ENCODE measurements at regions not wholly inside any gene's neighbourhood (a gene's known extent, or its start where the extent isn't known, plus 50 kb on each side); places are given as distances from the start of the nearest gene placed in this dataset.
"Not testable (repeated sequence)": the region's sequence is repeated elsewhere in the genome, so short reads cannot be mapped to it uniquely, and the experiment has no call there.

- H3K4me3 ChIP-seq; ATAC-seq; H3K36me3 ChIP-seq (ENCODE audit: low read depth); intact Hi-C loops (cut with DNase I, micrococcal nuclease); DNase-seq; H3K4me1 ChIP-seq (ENCODE audit: low read depth); H3K9me3 ChIP-seq: not testable (repeated sequence)
These were observed 63.3 kb upstream of the CEP78 start for GRCh38 chr9:78172610-78173009.

- no peaks in the 10 kb centered on the region for H3K4me1 ChIP-seq (ENCODE audit: low read depth)
- no peaks in the 10 kb centered on the region for H3K36me3 ChIP-seq (ENCODE audit: low read depth)
- DNase-seq (no peak), ATAC-seq (no peak)
- no peak for TF ChIP-seq CTCF (IDR thresholded peaks at IDR 0.05)
- intact Hi-C loops (cut with DNase I, micrococcal nuclease): no loop called here
- peaks cover 5% of the 10 kb centered on the region for H3K9me3 ChIP-seq
- no peak overlapping the region for H3K4me3 ChIP-seq
These were observed 64.2 kb upstream of the CEP78 start for GRCh38 chr9:78171651-78172050.

- H3K4me1 ChIP-seq (ENCODE audit: low read depth): no peaks in the 10 kb centered on the region
- H3K4me3 ChIP-seq: no peak overlapping the region
- peaks cover 5% of the 10 kb centered on the region for H3K9me3 ChIP-seq
- TF ChIP-seq CTCF (IDR thresholded peaks at IDR 0.05): no peak
- no peak for DNase-seq
- intact Hi-C loops (cut with DNase I, micrococcal nuclease): no loop called here
- ATAC-seq: no peak
- H3K36me3 ChIP-seq (ENCODE audit: low read depth): no peaks in the 10 kb centered on the region
These were observed 66.8 kb upstream of the CEP78 start for GRCh38 chr9:78169125-78169524.

- Histone ChIP-seq H3K4me3 (no peak overlapping the region), H3K36me3 (ENCODE audit: low read depth) (no peaks in the 10 kb centered on the region), H3K4me1 (ENCODE audit: low read depth) (no peaks in the 10 kb centered on the region), H3K9me3 (peaks cover 3% of the 10 kb centered on the region)
- intact Hi-C loops (cut with DNase I, micrococcal nuclease): no loop called here
- TF ChIP-seq CTCF (IDR thresholded peaks at IDR 0.05): no peak
- DNase-seq: peak in 1 of 3 donors; percentile 40
- ATAC-seq: peak; percentile 90
These were observed 68.5 kb upstream of the CEP78 start for GRCh38 chr9:78167356-78167755.

- Histone ChIP-seq H3K4me1 (ENCODE audit: low read depth) (no peaks in the 10 kb centered on the region), H3K4me3 (no peak overlapping the region), H3K9me3 (peaks cover 3% of the 10 kb centered on the region), H3K36me3 (ENCODE audit: low read depth) (no peaks in the 10 kb centered on the region)
- intact Hi-C loops (cut with DNase I, micrococcal nuclease): no loop called here
- DNase-seq (no peak), ATAC-seq (no peak)
- no peak for TF ChIP-seq CTCF (IDR thresholded peaks at IDR 0.05)
These were observed 72.0 kb upstream of the CEP78 start for GRCh38 chr9:78163834-78164233.

GRCh38 chr9:78158286-78158685, 77.6 kb upstream of the CEP78 start:
- no peak for TF ChIP-seq CTCF (IDR thresholded peaks at IDR 0.05)
- intact Hi-C loops (cut with DNase I, micrococcal nuclease): no loop called here
- ATAC-seq: no peak

More at GRCh38 chr9:78158286-78158685, 77.6 kb upstream of the CEP78 start:
- Histone ChIP-seq H3K4me3 (no peak overlapping the region), H3K36me3 (ENCODE audit: low read depth) (no peaks in the 10 kb centered on the region), H3K9me3 (no peaks in the 10 kb centered on the region), H3K4me1 (ENCODE audit: low read depth) (no peaks in the 10 kb centered on the region)
- DNase-seq: no peak

Data from mucosa of descending colon (tissue), 3 donors.